Body of pancreas (tissue), 4 donors: ENCODE measurements at regions not wholly inside any gene's neighbourhood (a gene's known extent, or its start where the extent isn't known, plus 50 kb on each side); places are given as distances from the start of the nearest gene placed in this dataset.

Experiments used
- ATAC-seq: fragments of 150-250 bp; one replicate; pipeline ENCODE4 v1.9.1; 2016
- DNase-seq, 4 donors: peaks; one replicate each; pipeline ENCODE4 v3.0.0-alpha.2; 2019
- H3K27ac ChIP-seq, 4 donors: fragments of 200-600 bp; sonication (generic); 1 replicate in 3 of 4; 2 replicates in 1 of 4; pipeline versions ENCODE4 v1.5.1 to v1.6.1; 2016 to 2019; ENCODE audit warnings: mild to moderate bottlenecking in 1 of 4, mixed read lengths in 1 of 4, moderate library complexity in 1 of 4
- H3K27me3 ChIP-seq, 2 donors: fragments of 200-600 bp; sonication (generic); one replicate each; pipeline ENCODE4 v1.6.0; 2016; ENCODE audit warnings: mild to moderate bottlenecking in 1 of 2
- H3K36me3 ChIP-seq, 2 donors: fragments of 200-600 bp; sonication (generic); replicated peaks in 1 of 2; 2 replicates each; pipeline ENCODE4 v1.5.1; 2016; ENCODE audit warnings: low read depth in 2 of 2; ENCODE audit not compliant: insufficient read depth in 1 of 2
- H3K4me1 ChIP-seq: fragments of 200-600 bp; sonication (generic); one replicate; pipeline ENCODE4 v1.6.0; 2016
- H3K4me3 ChIP-seq, 2 donors: fragments of 200-600 bp; sonication (generic); 1 replicate in 1 of 2; 2 replicates in 1 of 2; pipeline ENCODE4 v1.5.1; 2016 to 2019
- H3K9me3 ChIP-seq, 3 donors: fragments of 200-600 bp; sonication (generic); 1 replicate in 2 of 3; 2 replicates in 1 of 3; pipeline ENCODE4 v1.5.1; 2016
- CTCF ChIP-seq, 7 experiments: fragments of 450-650 bp in 4 of 7; fragments of 200-600 bp in 3 of 7; sonication (generic) in 3 of 7; IDR thresholded peaks; one replicate each; pipeline ENCODE4 v1.5.1; 2016 to 2019; ENCODE audit warnings: antibody characterized with exemption in 7 of 7
- POLR2A ChIP-seq, 3 donors: fragments of 450-650 bp; IDR thresholded peaks; one replicate each; pipeline ENCODE4 v1.6.1; 2016; ENCODE audit warnings: antibody characterized with exemption in 3 of 3, mild to moderate bottlenecking in 2 of 3
- WGBS, 2 donors: methylation state at CpG; one replicate each; pipeline ENCODE4 v1.1.5; 2017; 5-methylcytosine and 5-hydroxymethylcytosine counted together
- intact Hi-C: fragments of 100-400 bp; cut with DNase I; formaldehyde crosslinking; loops from one replicate; pipeline ENCODE4 v1.15.1; 2023

DNA sequence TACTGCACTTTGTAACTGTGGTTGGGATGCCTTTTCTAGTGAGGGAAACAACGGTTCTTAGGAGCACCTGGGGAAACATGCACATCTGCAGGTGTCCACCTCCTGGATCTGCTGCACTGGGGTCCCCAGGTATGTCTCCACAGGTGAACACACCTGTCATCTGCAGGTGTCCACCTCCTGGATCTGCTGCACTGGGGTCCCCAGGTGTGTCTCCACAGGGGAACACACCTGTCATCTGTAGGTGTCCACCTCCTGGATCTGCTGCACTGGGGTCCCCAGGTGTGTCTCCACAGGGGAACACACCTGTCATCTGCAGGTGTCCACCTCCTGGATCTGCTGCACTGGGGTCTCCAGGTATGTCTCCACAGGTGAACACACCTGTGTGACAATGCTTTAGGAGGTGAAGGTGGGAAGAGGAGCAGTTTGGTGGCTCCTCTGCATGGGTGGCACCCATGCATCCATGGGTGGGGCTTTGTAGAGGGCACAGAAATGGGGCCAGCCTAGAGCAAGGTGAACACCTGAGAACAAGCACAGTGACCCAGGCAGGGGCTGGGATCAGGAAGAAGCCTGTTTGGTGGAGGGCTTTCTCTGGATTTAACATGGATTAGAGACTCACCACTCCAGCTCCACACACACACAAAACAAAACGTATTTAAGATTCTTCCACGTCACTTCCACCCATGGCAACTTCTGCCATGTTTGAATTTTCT lies 206.0 kb upstream of the CDH4 start:
- Histone ChIP-seq H3K27me3 (no peaks in the 10 kb centered on the region), H3K36me3 (no peaks in the 10 kb centered on the region), H3K27ac (no peak overlapping the region), H3K9me3 (no peaks in the 10 kb centered on the region), H3K4me1 (no peaks in the 10 kb centered on the region), H3K4me3 (no peak overlapping the region)
- TF ChIP-seq CTCF (IDR thresholded peaks at IDR 0.05) (no peak), POLR2A (IDR thresholded peaks at IDR 0.05) (no peak)
- DNase-seq (no peak), ATAC-seq (no peak)
- intact Hi-C loops: no loop called here
- 44 to 45% methylated on average over 3 of the region's 3 CpGs for WGBS, 2 donors

- Histone ChIP-seq H3K4me3 (no peak overlapping the region), H3K9me3 (no peaks in the 10 kb centered on the region), H3K36me3 (no peaks in the 10 kb centered on the region), H3K4me1 (no peaks in the 10 kb centered on the region), H3K27me3 (no peaks in the 10 kb centered on the region), H3K27ac (no peak overlapping the region)
- no peak for TF ChIP-seq POLR2A (IDR thresholded peaks at IDR 0.05)
- TF ChIP-seq CTCF (IDR thresholded peaks at IDR 0.05): no peak
- DNase-seq (no peak), ATAC-seq (no peak)
- intact Hi-C loops: no loop called here
- 67 to 80% methylated on average over 7 to 9 of the region's 9 CpGs for WGBS, 2 donors
These were observed 205.2 kb upstream of the CDH4 start for GRCh38 chr20:61046721-61047351.

- Histone ChIP-seq H3K9me3 (no peaks in the 10 kb centered on the region), H3K27me3 (no peaks in the 10 kb centered on the region), H3K4me3 (no peak overlapping the region), H3K4me1 (no peaks in the 10 kb centered on the region), H3K27ac (no peak overlapping the region), H3K36me3 (no peaks in the 10 kb centered on the region)
- no peak for DNase-seq
- TF ChIP-seq CTCF (IDR thresholded peaks at IDR 0.05) (no peak), POLR2A (IDR thresholded peaks at IDR 0.05) (no peak)
- intact Hi-C loops: no loop called here
- 73 to 81% methylated on average over 3 to 4 of the region's 4 CpGs for WGBS, 2 donors
- ATAC-seq: no peak
These were observed 204.5 kb upstream of the CDH4 start for GRCh38 chr20:61047515-61047914.

- Histone ChIP-seq H3K36me3 (no peaks in the 10 kb centered on the region), H3K4me3 (no peak overlapping the region), H3K9me3 (no peaks in the 10 kb centered on the region), H3K4me1 (peaks cover 8% of the 10 kb centered on the region), H3K27ac (no peak overlapping the region), H3K27me3 (no peaks in the 10 kb centered on the region)
- DNase-seq (no peak), ATAC-seq (no peak)
- 73 to 79% methylated on average over 2 of the region's 2 CpGs for WGBS, 2 donors
- intact Hi-C loops: no loop called here
- TF ChIP-seq POLR2A (IDR thresholded peaks at IDR 0.05) (no peak), CTCF (IDR thresholded peaks at IDR 0.05) (no peak)
These were observed 203.8 kb upstream of the CDH4 start for GRCh38 chr20:61048302-61048701.

DNA sequence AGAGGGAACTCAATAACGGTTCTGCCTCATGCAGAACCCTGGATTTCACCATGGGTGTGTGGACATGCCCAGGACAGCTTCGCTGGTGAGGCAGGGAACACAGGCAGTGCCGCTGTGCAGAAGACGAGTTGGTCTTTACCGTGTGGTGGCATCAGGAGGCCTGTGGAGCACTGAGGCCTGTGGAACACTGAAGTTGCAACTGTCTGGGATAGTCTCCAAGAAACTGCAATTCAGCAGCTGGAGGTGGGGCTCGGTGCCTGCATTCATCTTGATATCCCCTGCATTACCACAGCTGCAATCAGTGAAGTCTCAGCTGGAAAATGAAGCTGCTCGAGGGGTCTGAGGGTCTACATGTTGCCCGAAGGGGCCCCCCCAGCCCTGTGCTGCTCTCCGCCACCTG lies 202.4 kb upstream of the CDH4 start:
- DNase-seq: no peak
- peaks cover 14% of the 10 kb centered on the region for H3K4me1 ChIP-seq
- no peaks in the 10 kb centered on the region for H3K36me3 ChIP-seq
- intact Hi-C loops: no loop called here
- H3K9me3 ChIP-seq: no peaks in the 10 kb centered on the region
- 63 to 76% methylated on average over 6 to 9 of the region's 9 CpGs for WGBS, 2 donors
- H3K27ac ChIP-seq: no peak overlapping the region
- ATAC-seq: no peak
- TF ChIP-seq CTCF (IDR thresholded peaks at IDR 0.05): no peak
- no peak for TF ChIP-seq POLR2A (IDR thresholded peaks at IDR 0.05)
- H3K27me3 ChIP-seq: no peaks in the 10 kb centered on the region
- H3K4me3 ChIP-seq: no peak overlapping the region
